Cardiac fibroblast (primary cell): ENCODE measurements at regions not wholly inside any gene's neighbourhood (a gene's known extent, or its start where the extent isn't known, plus 50 kb on each side); places are given as distances from the start of the nearest gene placed in this dataset.

ENCODE experiments used
- DNase-seq, 2 donors: peaks; one replicate each; pipeline versions ENCODE4 v3.0.0 to v3.0.0-alpha.2; 2010; ENCODE audit warnings: low read depth in 2 of 2
- H3K4me3 ChIP-seq, 2 donors: replicated peaks in 1 of 2; 1 replicate in 1 of 2; 2 replicates in 1 of 2; pipeline ENCODE4 v1.5.1; 2011; ENCODE audit warnings: low read depth in 2 of 2, low read length in 2 of 2, mild to moderate bottlenecking in 2 of 2, moderate library complexity in 1 of 2
- CTCF ChIP-seq: IDR thresholded peaks from one replicate; pipeline ENCODE4 v1.5.1; 2011; ENCODE audit warnings: low read depth, mild to moderate bottlenecking, low read length, inconsistent platforms

GRCh38 chr1:220410611-220411010 is 117.3 kb upstream of the MARK1 start:
- H3K4me3 ChIP-seq, result no peak overlapping the region
- TF ChIP-seq CTCF, result no peak
- peak in 1 of 2 donors; percentile 3 for DNase-seq

- DNase-seq, result no peak
- H3K4me3 ChIP-seq, result no peak overlapping the region
- no peak for TF ChIP-seq CTCF
These were observed 118.0 kb upstream of the MARK1 start for GRCh38 chr1:220409771-220410595.

GRCh38 chr1:220407191-220407590 is 120.7 kb upstream of the MARK1 start:
- TF ChIP-seq CTCF, result no peak
- DNase-seq, result no peak
- no peak overlapping the region for H3K4me3 ChIP-seq

- no peak overlapping the region for H3K4me3 ChIP-seq
- no peak for TF ChIP-seq CTCF
- no peak for DNase-seq
These were observed 126.0 kb upstream of the RAB3GAP2 start for GRCh38 chr1:220398238-220398637.

GRCh38 chr1:220391491-220391890 is 119.2 kb upstream of the RAB3GAP2 start:
- H3K4me3 ChIP-seq, result no peak overlapping the region
- no peak for DNase-seq
- TF ChIP-seq CTCF, result no peak

- no peak for TF ChIP-seq CTCF
- no peak for DNase-seq
- H3K4me3 ChIP-seq, result no peak overlapping the region
These were observed 117.4 kb upstream of the RAB3GAP2 start for GRCh38 chr1:220389634-220390033.
